Keratinocyte (primary cell): ENCODE measurements at regions not wholly inside any gene's neighbourhood (a gene's known extent, or its start where the extent isn't known, plus 50 kb on each side); places are given as distances from the start of the nearest gene placed in this dataset.

Experiments
- EZH2 ChIP-seq: IDR thresholded peaks from one replicate; pipeline ENCODE4 v1.6.1; 2012; ENCODE audit warnings: inconsistent platforms, mild to moderate bottlenecking, low read length, moderate library complexity
- TF ChIP-seq, protein P1 (sequence below), 3 experiments: IDR thresholded peaks in 1 of 3; conservative IDR thresholded peaks in 1 of 3; optimal IDR thresholded peaks in 1 of 3; 2 replicates in 2 of 3; 3 replicates in 1 of 3; pipeline versions ENCODE3 to v1.5.1; 2011; ENCODE audit warnings: low read length in 3 of 3, mild to moderate bottlenecking in 3 of 3, moderate library complexity in 2 of 3, control low read depth in 1 of 3, inconsistent platforms in 1 of 3; ENCODE audit not compliant: insufficient read depth in 2 of 3; ENCODE audit errors: extremely low read depth in 1 of 3

DNA sequence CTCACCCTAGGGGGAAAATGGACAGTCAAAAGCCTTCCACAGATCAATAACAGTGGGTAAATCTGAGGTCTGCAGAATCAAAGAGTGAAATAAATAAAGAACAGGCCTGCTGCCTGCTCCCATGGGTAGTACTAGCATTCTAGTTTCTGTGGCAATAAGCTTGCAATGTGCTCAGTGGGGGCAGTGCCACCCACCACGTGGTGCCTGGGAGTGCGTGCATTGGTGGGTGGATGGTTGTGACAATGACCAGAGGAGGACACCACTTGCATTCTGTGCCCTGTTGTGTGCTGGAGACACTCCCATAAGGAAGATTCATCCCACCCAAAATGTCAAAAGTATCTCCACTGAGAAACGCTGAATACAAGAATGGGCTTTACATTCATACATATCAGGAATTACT is 95.5 kb upstream of the NEDD9 start:
- TF ChIP-seq, protein P1, sequence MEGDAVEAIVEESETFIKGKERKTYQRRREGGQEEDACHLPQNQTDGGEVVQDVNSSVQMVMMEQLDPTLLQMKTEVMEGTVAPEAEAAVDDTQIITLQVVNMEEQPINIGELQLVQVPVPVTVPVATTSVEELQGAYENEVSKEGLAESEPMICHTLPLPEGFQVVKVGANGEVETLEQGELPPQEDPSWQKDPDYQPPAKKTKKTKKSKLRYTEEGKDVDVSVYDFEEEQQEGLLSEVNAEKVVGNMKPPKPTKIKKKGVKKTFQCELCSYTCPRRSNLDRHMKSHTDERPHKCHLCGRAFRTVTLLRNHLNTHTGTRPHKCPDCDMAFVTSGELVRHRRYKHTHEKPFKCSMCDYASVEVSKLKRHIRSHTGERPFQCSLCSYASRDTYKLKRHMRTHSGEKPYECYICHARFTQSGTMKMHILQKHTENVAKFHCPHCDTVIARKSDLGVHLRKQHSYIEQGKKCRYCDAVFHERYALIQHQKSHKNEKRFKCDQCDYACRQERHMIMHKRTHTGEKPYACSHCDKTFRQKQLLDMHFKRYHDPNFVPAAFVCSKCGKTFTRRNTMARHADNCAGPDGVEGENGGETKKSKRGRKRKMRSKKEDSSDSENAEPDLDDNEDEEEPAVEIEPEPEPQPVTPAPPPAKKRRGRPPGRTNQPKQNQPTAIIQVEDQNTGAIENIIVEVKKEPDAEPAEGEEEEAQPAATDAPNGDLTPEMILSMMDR (optimal IDR thresholded peaks at IDR 0.05 in 1 of 3, IDR thresholded peaks at IDR 0.05 in 1 of 3, conservative IDR thresholded peaks at IDR 0.05 in 1 of 3; ENCODE audit: extremely low read depth in 1 of 3, insufficient read depth in 2 of 3, low read length in 3 of 3) = no peak
- TF ChIP-seq EZH2 = no peak
